ENCODE measurements at regions not wholly inside any gene's neighbourhood (a gene's known extent, or its start where the extent isn't known, plus 50 kb on each side); places are given as distances from the start of the nearest gene placed in this dataset.

GRCh38 chr2:181152226-181152625 lies 171.8 kb downstream of the UBE2E3 start:
- no peak for DNase-seq

GRCh38 chr2:181152701-181153100 lies 172.3 kb downstream of the UBE2E3 start:
- DNase-seq = no peak

GRCh38 chr2:181153886-181154285 lies 173.5 kb downstream of the UBE2E3 start:
- DNase-seq = no peak

- DNase-seq = no peak
These were observed 176.9 kb downstream of the UBE2E3 start for GRCh38 chr2:181157326-181157725.

- no peak for DNase-seq
These were observed 178.0 kb downstream of the UBE2E3 start for GRCh38 chr2:181158427-181158826.

- no peak for DNase-seq
These were observed 181.2 kb downstream of the UBE2E3 start for GRCh38 chr2:181161615-181162014.

GRCh38 chr2:181163139-181163538 lies 182.7 kb downstream of the UBE2E3 start:
- DNase-seq = no peak

GRCh38 chr2:181163691-181164090 lies 183.3 kb downstream of the UBE2E3 start:
- no peak for DNase-seq

GRCh38 chr2:181164699-181165098 lies 184.3 kb downstream of the UBE2E3 start:
- DNase-seq = no peak

GRCh38 chr2:181165199-181165868 lies 184.9 kb downstream of the UBE2E3 start:
- no peak for DNase-seq

GRCh38 chr2:181169503-181169902 lies 189.1 kb downstream of the UBE2E3 start:
- no peak for DNase-seq

GRCh38 chr2:181170256-181170655 lies 189.9 kb downstream of the UBE2E3 start:
- DNase-seq = no peak

GRCh38 chr2:181172676-181173075 lies 192.3 kb downstream of the UBE2E3 start:
- no peak for DNase-seq

- peak; percentile 47 for DNase-seq
These were observed 194.5 kb downstream of the UBE2E3 start for GRCh38 chr2:181174611-181175580.

GRCh38 chr2:181176540-181176939 lies 196.1 kb downstream of the UBE2E3 start:
- DNase-seq = no peak

- no peak for DNase-seq
These were observed 197.0 kb downstream of the UBE2E3 start for GRCh38 chr2:181177376-181177775.

- DNase-seq = no peak
These were observed 197.7 kb downstream of the UBE2E3 start for GRCh38 chr2:181178130-181178529.

GRCh38 chr2:181178823-181179412 lies 198.5 kb downstream of the UBE2E3 start:
- DNase-seq = peak; percentile 59

GRCh38 chr2:181183878-181184542 lies 203.6 kb downstream of the UBE2E3 start:
- DNase-seq = peak; percentile 96

- no peak for DNase-seq
These were observed 205.0 kb downstream of the UBE2E3 start for GRCh38 chr2:181185421-181185820.

GRCh38 chr2:181185948-181186347 lies 205.5 kb downstream of the UBE2E3 start:
- DNase-seq = no peak

GRCh38 chr2:181188605-181189004 lies 208.2 kb downstream of the UBE2E3 start:
- no peak for DNase-seq

- peak; percentile 60 for DNase-seq
These were observed 209.5 kb downstream of the UBE2E3 start for GRCh38 chr2:181189951-181190350.
